ENCODE measurements at regions not wholly inside any gene's neighbourhood (a gene's known extent, or its start where the extent isn't known, plus 50 kb on each side); places are given as distances from the start of the nearest gene placed in this dataset.

GRCh38 chr17:83150369-83151055, 71.1 kb downstream of the METRNL start (continued):
- TF ChIP-seq CEBPB (IDR thresholded peaks at IDR 0.05; ENCODE audit: borderline replicate concordance in 1 of 2, low read depth in 2 of 2, low read length in 2 of 2) (no peak), ZNF24 (IDR thresholded peaks at IDR 0.05) (no peak), ETV6 (conservative IDR thresholded peaks at IDR 0.05 in 1 of 2, IDR thresholded peaks at IDR 0.05 in 1 of 2; ENCODE audit: borderline replicate concordance in 1 of 2, low read depth in 1 of 2) (no peak), SMAD1 (IDR thresholded peaks at IDR 0.05; ENCODE audit: low read depth, partially characterized antibody) (no peak), ZNF217 (IDR thresholded peaks at IDR 0.05) (no peak), EP300 (IDR thresholded peaks at IDR 0.05; ENCODE audit: borderline replicate concordance in 1 of 2, control insufficient read depth in 1 of 2, low read depth in 2 of 2, low read length in 2 of 2) (no peak), NR2F1 (conservative IDR thresholded peaks at IDR 0.05) (no peak)
- TF ChIP-seq, protein P1, sequence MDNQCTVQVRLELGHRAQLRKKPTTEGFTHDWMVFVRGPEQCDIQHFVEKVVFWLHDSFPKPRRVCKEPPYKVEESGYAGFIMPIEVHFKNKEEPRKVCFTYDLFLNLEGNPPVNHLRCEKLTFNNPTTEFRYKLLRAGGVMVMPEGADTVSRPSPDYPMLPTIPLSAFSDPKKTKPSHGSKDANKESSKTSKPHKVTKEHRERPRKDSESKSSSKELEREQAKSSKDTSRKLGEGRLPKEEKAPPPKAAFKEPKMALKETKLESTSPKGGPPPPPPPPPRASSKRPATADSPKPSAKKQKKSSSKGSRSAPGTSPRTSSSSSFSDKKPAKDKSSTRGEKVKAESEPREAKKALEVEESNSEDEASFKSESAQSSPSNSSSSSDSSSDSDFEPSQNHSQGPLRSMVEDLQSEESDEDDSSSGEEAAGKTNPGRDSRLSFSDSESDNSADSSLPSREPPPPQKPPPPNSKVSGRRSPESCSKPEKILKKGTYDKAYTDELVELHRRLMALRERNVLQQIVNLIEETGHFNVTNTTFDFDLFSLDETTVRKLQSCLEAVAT (IDR thresholded peaks at IDR 0.05) = no peak

DNA sequence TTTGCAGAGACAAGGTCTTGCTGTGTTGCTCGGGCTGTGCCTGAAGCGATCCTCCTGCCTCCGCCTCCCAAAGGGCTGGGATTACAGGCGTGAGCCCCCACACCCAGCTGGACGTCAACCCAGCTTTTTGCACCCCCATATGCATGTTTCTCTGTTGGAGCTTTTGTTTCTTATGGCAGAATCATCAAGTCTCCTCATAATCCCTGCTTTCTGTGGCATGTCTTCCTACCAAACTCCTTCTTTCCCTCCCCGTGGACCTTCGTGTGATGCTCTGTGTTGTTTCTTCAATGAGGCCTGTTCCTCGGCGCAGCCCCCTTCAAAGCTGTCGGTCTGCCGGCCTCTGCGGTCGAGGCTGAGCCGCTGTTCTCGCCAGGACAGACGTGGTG, 71.6 kb downstream of the METRNL start:
- ChIA-PET SMC1A (ENCODE audit: uncharacterized antibody, unreplicated experiment) (no interaction called here), POLR2A (no interaction called here), RAD21 (ENCODE audit: unreplicated experiment) (no interaction called here), CTCF (no interaction called here)
- intact Hi-C loops (cut with micrococcal nuclease; ENCODE audit: unreplicated experiment) (no loop called here), in situ Hi-C loops (cut with MboI) (no loop called here)
- no peaks in the 10 kb centered on the region for H4K20me1 ChIP-seq (ENCODE audit: control insufficient read depth, insufficient read depth)
- TF ChIP-seq ZNF24 (IDR thresholded peaks at IDR 0.05) (no peak), ATF2 (IDR thresholded peaks at IDR 0.05; ENCODE audit: low read length) (no peak), KDM1A (IDR thresholded peaks at IDR 0.05; ENCODE audit: borderline replicate concordance) (no peak), SMAD1 (IDR thresholded peaks at IDR 0.05; ENCODE audit: low read depth, partially characterized antibody) (no peak), NFYA (IDR thresholded peaks at IDR 0.05; ENCODE audit: borderline replicate concordance, low read depth, low read length) (no peak), EP300 (IDR thresholded peaks at IDR 0.05; ENCODE audit: borderline replicate concordance in 1 of 2, control insufficient read depth in 1 of 2, low read depth in 2 of 2, low read length in 2 of 2) (no peak), SKIL (IDR thresholded peaks at IDR 0.05; ENCODE audit: low read depth, poor library complexity, severe bottlenecking) (no peak), RBBP5 (conservative IDR thresholded peaks at IDR 0.05) (no peak)
- ATAC-seq = no peak
- H3K27me3 ChIP-seq (replicated peaks in 1 of 2; ENCODE audit: control insufficient read depth in 2 of 2, insufficient read depth in 2 of 2, low read length in 1 of 2) = peaks cover 0 to 2% of the 10 kb centered on the region in 2 experiments; a peak in 3 of 4 replicates
- 40% methylated on average over 16 of the region's 16 CpGs for WGBS (ENCODE audit: insufficient coverage, insufficient replicate concordance, low lambda C conversion rate, missing lambda C conversion rate)
- no peak overlapping the region for H3K4me3 ChIP-seq
- no peak for FAIRE-seq
- H3K9me3 ChIP-seq (replicated peaks; ENCODE audit: control insufficient read depth, insufficient read depth, low read length) = no peaks in the 10 kb centered on the region; the same call in 2 of the 3 replicates
- H3K79me2 ChIP-seq (ENCODE audit: control insufficient read depth, insufficient read depth, low read length) = no peaks in the 10 kb centered on the region
- BruUV-seq (replicated peaks) = no TSS peak
- no peaks in the 10 kb centered on the region for H3K4me1 ChIP-seq (ENCODE audit: control insufficient read depth, insufficient read depth, low read length)
- no peak overlapping the region for H3K27ac ChIP-seq (ENCODE audit: control insufficient read depth, insufficient read depth)
- H2AFZ ChIP-seq (ENCODE audit: control insufficient read depth, low read depth, low read length) = no peak overlapping the region
- no peaks in the 10 kb centered on the region for H3K36me3 ChIP-seq (ENCODE audit: control insufficient read depth in 2 of 2, insufficient read depth in 2 of 2, low read length in 1 of 2)
- no peak overlapping the region for H3K4me2 ChIP-seq (ENCODE audit: control insufficient read depth, insufficient read depth)
- H3K9ac ChIP-seq (ENCODE audit: control insufficient read depth, insufficient read depth, low read length) = no peak overlapping the region
- no peak for DNase-seq (ENCODE audit: low read depth, low spot score)

All from GM12878 (cell line).